Spleen (tissue), 7 donors: ENCODE measurements at regions not wholly inside any gene's neighbourhood (a gene's known extent, or its start where the extent isn't known, plus 50 kb on each side); places are given as distances from the start of the nearest gene placed in this dataset.

Source experiments
- POLR2AphosphoS5 ChIP-seq, 3 donors: sonication (generic); formaldehyde crosslinking; IDR thresholded peaks; one replicate each; pipeline ENCODE4 v1.5.1; 2017; ENCODE audit warnings: antibody characterized with exemption in 3 of 3
- TF ChIP-seq, protein P1 (sequence below), 11 experiments: fragments of 200-600 bp in 7 of 11; fragments of 450-650 bp in 4 of 11; sonication (generic) in 4 of 11; IDR thresholded peaks in 8 of 11; conservative IDR thresholded peaks in 3 of 11; 1 replicate in 7 of 11; 2 replicates in 4 of 11; pipeline versions ENCODE4 v1.4.0 to v1.8.0; 2016 to 2021; ENCODE audit warnings: antibody characterized with exemption in 11 of 11, inconsistent platforms in 4 of 11, mild to moderate bottlenecking in 1 of 11
- donor health status: DM: no; HTN: no; CAD: no; lungs with moderate emphysema.
- donor health status: DM: no; HTN: no; CAD: no.
- donor health status: DM: no; HTN: no; CAD: no.

DNA sequence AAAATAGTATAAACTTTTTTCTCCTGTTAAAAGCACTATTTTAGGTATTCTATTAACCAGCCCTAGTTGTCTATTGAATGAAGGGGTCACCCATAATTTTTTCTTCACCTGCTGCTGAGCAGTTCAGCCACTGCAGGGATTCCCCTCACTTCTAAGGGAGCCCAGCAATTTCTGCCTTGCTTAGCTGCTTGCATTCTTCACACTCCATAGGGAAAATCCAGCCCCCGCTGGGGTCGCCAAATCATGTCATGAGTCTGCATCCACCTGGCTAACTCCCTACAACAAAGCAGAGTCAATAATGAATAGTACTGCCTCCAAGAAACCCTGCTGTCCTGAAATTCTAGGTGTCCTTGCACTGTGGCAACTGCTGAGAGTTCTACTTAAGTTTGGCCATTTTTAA lies 886.5 kb downstream of the CDY2B start:
- TF ChIP-seq, protein P1, sequence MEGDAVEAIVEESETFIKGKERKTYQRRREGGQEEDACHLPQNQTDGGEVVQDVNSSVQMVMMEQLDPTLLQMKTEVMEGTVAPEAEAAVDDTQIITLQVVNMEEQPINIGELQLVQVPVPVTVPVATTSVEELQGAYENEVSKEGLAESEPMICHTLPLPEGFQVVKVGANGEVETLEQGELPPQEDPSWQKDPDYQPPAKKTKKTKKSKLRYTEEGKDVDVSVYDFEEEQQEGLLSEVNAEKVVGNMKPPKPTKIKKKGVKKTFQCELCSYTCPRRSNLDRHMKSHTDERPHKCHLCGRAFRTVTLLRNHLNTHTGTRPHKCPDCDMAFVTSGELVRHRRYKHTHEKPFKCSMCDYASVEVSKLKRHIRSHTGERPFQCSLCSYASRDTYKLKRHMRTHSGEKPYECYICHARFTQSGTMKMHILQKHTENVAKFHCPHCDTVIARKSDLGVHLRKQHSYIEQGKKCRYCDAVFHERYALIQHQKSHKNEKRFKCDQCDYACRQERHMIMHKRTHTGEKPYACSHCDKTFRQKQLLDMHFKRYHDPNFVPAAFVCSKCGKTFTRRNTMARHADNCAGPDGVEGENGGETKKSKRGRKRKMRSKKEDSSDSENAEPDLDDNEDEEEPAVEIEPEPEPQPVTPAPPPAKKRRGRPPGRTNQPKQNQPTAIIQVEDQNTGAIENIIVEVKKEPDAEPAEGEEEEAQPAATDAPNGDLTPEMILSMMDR (IDR thresholded peaks at IDR 0.05 in 8 of 11, conservative IDR thresholded peaks at IDR 0.05 in 3 of 11) = no peak
- TF ChIP-seq POLR2AphosphoS5 (IDR thresholded peaks at IDR 0.05) = no peak
